Left ventricle myocardium superior (tissue), 1 donor: ENCODE measurements at regions not wholly inside any gene's neighbourhood (a gene's known extent, or its start where the extent isn't known, plus 50 kb on each side); places are given as distances from the start of the nearest gene placed in this dataset.

Source experiments
- ATAC-seq: fragments of 200-7000 bp; cut with Tn5 transposase; one replicate; pipeline ENCODE4 v1.9.1; 2020; ENCODE audit warnings: mild to moderate bottlenecking, moderate library complexity
- DNase-seq: peaks from one replicate; pipeline ENCODE4 v3.0.0-alpha.2; 2020
- intact Hi-C: fragments of 100-400 bp; cut with micrococcal nuclease; formaldehyde crosslinking; loops from one replicate; pipeline ENCODE4 v1.11.0; 2022
- donor health status: DM: no; HTN: yes; CAD: no; lungs with severe emphysema.

DNA sequence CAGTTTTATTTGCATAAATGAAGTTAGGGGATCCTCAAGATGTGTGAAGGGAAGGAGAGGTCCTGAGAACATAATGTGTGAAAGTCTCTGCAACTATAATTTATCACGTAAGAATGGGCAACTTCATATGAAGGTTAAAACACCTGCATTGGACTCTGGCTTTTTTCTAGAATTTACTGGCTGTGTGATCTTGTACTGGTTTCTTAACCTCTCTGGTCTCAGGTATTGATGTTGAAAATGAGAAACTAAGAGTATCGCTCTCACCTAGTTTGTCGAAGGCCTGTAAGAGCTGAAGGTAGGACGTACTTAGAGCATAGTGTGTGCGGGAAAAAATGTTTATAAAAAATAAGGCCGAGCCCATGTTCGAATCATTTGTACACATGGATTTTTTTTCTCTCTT lies 280.5 kb downstream of the ICE1 start:
- intact Hi-C loops, result no loop called here
- ATAC-seq, result no peak
- no peak for DNase-seq

DNA sequence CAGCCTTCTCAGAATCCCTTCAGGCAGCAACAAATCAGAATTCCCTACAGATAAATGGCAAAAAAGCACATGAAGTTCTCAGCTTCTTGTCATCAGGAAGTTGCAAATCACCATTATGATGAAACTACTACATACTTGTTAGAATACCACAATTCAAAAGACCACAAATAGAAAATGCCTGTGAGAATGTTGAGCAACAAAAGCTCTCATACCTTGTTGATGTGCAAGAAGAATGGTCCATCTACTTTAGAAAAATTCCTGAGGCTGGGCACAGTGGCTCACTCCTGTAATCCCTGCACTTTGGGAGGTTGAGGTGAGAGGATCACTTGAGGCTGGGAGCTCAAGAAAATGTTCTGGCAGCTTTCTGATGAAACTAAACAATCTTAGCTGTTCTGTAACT lies 278.1 kb downstream of the ICE1 start:
- ATAC-seq (no peak), DNase-seq (no peak)
- intact Hi-C loops, result no loop called here

DNA sequence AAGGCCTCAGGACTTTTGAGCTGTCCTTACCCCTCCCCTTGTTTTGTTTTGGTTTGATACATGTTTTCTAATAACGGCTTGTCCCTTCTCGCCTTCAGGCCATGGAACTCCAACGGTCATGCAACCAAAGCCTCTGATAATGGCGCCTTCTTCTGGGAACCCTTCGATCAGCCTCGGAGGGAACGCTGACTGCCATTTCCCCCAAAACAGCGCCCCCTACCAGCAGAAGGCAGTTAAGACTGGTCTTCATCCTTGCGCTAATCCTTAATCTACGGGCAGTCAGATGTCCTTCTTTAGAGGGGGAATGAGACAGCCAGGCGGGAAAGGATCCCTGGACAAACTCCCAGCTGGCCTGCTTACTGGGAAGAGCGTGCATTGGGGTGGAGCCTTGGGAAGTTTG lies 276.6 kb downstream of the ICE1 start:
- intact Hi-C loops, result no loop called here
- ATAC-seq (no peak), DNase-seq (no peak)

DNA sequence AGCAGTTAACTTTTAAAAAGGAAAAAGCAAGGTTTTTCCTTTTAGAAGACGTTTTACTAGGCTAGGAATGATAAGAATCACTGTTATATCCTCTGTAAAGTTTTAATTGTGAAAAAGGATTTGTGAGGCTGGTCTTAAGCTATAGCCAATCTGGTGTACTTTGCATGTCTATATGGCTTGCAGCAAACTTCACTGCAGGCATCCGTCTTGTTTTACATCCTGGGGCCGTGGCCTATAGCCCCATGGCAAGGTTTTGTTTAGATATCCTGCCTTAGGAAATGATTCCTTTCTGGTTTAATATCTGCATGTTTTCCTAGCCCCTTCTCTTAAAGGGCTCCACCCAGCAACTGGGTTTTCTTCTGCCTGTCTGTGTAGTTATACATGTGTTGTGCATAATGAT lies 272.8 kb downstream of the ICE1 start:
- DNase-seq (no peak), ATAC-seq (no peak)
- intact Hi-C loops, result no loop called here

DNA sequence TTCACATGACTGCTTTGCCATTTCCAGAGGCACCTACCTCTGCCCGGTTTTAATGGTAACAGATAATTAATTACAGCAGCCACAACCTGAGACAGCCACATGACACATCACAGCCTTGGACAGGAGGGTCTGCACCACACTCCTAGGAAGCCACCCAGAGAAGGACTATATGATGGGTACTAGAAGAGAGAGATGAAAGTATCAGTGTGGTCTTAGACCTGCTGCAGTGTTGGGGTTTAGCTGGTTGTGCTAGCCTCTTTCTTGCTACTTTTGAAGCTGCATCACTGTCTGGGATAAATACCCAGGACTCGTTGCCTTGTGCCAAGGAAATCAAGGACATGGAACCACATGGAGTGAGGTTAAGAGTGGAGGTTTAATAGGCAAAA lies 266.4 kb downstream of the ICE1 start:
- ATAC-seq, result no peak
- DNase-seq, result no peak
- intact Hi-C loops, result no loop called here

DNA sequence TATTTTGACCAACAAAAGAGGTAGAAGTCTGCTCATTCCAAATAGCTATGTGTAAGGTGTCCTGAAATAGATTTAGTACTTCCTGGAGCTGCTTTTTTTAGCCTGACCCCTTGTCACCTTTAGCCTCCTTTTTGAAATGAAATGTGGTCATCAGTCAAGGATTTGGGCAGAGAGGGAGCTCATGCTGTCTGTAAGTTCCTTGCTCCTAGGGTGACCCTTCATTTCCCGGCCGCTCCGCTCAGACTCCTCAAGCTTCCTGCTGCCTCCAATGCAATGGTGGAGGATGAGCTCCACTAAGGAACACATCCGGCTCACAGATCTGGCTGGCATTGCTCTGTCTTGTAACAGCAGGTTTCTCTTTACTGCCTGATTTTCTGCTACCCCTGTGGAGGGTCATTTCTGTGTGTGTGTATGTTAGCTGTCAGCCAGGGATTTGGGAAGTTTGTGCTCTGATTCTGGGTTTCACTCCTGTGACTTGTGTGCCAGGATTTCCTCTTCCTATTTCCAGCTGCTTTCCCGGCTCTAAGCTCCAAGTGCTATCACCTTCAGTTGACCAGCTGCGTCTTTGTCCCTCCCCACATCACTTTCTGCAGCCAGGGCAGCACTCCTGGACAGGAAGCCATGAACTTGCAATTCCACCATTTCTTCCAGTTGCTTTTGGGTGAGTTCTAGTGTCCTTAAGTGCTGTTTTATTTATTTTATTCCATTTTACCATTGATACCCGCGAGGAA lies 265.9 kb downstream of the ICE1 start:
- DNase-seq, result peak; percentile 38
- ATAC-seq, result peak; percentile 84
- intact Hi-C loops, result no loop called here

DNA sequence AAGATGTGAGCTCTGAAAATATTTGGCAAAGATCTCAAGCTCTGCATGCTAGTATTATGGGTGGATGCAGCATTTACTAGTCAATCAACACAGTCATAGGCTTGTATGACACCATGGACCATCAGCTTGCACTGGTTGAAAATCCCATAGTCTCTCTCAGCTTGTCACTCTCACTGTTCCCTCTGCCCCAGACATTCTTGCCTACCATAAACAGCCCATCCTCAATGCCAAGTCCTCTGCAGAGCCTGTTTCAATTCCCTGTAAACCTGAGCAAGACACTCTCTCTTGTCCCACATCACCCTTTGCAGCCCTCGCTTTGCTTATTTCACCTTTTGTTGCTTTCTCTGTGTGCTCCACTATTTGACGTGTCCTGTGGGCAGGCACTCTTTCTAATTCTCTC lies 264.6 kb downstream of the ICE1 start:
- DNase-seq (no peak), ATAC-seq (peak; percentile 45)
- intact Hi-C loops, result no loop called here

DNA sequence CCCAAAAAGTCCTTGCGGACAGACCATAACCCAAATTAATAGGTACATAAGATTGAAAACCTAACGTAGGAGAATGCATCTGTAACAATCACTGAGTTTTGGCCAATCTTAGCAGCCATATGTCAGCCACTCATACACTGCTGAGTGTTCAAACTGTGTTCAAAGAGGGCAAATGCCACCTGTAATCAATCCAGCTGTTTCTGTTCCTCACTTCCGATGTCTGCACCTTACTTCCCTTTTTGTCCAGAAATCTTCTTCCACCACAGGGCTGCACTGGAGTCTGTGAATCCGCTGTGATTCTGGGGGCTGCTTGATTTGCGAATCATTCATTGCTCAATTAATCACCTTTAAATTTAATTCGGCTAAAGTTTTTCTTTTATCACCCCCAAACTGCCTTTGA lies 263.9 kb downstream of the ICE1 start:
- ATAC-seq, result no peak
- intact Hi-C loops, result no loop called here
- no peak for DNase-seq

DNA sequence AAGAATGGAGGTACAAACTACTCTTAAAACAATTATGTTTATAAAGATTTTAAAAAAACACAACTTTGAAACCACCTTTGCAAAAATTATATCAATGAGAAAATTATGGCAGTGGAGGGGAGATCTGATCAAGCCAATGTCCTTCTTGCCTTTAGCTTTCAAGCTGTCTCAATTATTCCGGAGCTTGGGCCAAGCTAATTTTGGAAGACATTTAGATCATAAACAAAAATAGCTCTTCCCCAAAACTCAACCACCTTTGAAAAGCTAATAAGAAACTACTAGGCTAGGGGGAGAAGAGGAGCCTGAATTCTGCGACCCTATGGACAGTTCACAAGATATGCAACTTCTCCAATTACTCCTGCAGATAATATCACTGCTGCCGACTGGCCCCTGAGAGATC lies 263.3 kb downstream of the ICE1 start:
- DNase-seq (no peak), ATAC-seq (peak; percentile 52)
- intact Hi-C loops, result no loop called here

DNA sequence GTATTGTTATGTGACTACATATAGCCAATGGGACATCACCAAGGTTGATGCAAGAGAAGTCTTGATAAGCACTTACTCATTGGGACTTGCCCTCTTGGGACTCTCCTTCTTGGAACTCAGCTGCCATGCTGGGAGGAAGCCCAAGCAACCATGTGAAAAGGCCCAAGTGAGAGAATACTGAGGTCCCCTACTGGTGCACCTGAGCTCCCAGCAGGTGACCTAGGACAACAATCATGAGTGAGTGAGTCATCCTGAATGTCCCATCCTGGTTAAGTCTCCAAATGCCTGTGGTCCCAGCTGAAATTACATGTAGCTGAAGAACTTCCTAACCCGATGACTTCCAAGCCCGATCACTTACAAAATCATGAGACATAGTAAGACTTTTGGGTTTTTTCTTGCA lies 260.7 kb downstream of the ICE1 start:
- ATAC-seq (no peak), DNase-seq (no peak)
- intact Hi-C loops, result no loop called here

DNA sequence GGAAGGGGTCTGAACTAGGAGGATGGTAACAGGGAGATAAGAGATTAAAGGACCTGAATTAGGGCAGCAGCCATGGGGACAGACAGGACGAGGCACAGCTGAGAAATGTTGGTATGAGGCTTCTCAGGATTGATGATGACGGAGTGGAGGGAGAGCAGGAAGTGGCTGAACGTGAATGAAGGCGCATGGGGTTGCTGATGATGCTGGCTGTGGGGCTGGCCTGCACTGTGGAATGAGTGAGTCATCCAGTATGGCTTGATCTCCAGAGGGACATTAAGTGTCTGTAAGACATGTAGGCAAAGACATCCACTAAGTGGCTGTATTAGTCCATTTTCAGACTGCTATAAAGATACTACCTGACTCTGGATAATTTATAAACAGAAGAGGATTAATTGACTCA lies 256.4 kb downstream of the ICE1 start:
- ATAC-seq (peak; percentile 78), DNase-seq (peak; percentile 35)
- intact Hi-C loops, result no loop called here

DNA sequence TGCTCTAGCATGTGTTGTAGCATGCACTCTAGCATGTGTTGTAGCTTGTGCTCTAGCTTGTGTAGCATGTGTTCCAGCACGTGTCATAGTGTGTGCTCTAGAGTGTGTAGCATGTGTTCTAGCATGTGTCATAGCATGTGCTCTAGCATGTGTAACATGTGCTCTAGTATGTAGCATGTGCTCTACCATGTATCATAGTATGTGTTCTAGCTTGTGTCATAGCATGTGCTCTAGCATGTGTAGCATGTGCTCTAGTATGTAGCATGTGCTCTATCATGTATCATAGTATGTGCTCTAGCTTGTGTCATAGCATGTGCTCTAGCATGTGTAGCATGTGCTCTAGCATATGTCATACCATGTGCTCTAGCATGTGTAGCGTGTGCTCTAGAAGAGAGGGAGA lies 255.3 kb downstream of the ICE1 start:
- intact Hi-C loops, result no loop called here
- no peak for ATAC-seq

DNA sequence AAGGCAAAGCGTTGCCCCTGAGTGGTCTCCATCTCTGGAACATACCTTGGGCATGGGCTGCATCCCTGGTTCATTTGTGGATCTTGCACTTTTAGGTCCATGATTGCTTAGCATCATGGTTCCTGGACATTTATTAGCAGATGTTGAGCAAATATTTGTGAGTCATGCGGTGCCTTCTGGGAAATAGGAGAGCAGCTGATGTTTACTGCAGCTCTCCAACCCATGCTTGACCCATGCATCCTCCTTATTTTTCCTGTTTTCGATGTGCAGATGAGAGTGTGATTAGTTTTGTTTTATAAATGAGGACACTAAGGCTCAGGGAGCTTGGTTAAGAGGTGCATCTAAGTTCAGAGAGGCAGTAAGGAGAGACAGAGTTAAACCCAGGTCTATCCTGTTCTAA lies 253.7 kb downstream of the ICE1 start:
- DNase-seq (no peak), ATAC-seq (no peak)
- intact Hi-C loops, result no loop called here

More for the DNA sequence above, 255.3 kb downstream of the ICE1 start:
- DNase-seq, result no peak

DNA sequence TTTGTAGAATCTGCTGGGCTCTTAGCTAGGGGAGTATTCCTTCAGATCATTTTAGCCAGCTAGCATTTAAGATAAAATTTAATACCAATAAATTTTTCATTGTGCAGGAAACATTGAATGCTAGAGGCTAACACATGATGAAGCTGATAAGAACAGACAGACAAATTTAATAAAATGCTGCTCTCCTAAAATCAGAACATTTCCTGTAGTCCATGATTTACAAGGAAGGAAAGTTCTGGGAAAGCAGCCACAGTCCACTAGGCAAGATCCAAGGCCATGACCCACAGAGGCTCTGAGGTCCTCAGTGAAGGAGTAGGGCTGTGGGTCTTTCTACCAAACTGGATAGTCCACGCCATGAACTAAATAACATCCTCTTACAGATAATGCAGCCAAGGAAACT lies 253.0 kb downstream of the ICE1 start:
- DNase-seq (no peak), ATAC-seq (peak; percentile 47)
- intact Hi-C loops, result no loop called here

DNA sequence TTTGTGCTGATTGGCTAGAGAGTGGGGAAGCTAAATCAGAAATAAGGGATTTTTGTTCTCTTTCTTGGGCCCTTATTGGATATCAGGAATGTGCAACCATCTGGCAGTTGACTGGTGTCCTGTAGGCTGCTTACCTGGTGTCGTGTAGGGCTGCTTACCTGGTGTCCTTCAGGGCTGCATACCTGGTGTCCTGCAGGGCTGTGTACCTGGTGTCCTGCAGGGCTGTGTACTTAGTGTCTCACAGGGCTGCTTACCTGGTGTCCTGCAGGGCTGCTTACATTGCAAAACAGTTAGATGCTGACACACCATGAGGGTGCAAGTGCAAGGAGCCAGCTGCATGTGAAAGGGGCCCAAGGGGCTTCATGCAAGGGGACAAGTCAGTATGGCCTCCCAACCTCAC lies 249.3 kb downstream of the ICE1 start:
- intact Hi-C loops, result no loop called here
- DNase-seq (no peak), ATAC-seq (no peak)

DNA sequence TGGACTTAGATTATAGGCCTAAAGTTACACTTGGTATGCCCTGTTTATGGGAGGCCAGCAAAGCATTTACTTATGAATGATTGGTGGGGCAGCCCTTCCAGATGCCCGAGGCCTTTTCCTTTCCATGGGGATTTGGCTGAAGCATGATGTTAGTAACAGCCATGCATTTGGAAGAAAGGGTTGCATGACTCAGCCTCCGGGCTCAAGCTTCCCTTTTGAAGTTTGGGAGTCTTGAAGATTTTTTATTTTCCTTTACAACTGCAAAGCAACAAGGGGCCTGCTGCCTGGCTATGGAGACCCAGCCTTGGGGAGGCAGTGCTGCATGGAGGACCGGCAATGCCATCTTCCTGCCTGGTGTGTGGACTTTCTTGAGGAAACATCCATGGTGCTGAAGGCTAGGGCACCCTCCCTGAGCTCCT lies 244.7 kb downstream of the ICE1 start:
- DNase-seq, result no peak
- intact Hi-C loops, result no loop called here
- ATAC-seq, result no peak

DNA sequence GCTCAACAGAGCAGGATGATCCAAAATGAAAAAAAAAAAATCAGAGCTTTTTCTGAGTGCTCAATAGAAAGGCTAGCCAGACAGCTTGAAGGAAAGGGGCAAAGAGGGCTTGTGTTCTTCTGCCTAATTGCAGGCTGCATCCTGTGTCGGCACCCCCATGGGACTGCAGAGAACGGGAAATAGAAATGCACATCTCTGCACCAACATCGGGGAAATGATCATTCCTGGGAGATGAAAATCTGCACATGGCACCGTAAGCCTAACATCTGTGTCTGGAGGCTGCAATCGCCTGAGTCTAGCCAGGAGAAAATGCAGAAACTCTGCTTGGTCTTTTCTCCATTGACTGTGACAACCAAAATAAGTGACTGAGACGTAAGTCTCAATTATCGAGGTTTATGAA lies 243.9 kb downstream of the ICE1 start:
- intact Hi-C loops, result no loop called here
- DNase-seq, result no peak
- ATAC-seq, result no peak

DNA sequence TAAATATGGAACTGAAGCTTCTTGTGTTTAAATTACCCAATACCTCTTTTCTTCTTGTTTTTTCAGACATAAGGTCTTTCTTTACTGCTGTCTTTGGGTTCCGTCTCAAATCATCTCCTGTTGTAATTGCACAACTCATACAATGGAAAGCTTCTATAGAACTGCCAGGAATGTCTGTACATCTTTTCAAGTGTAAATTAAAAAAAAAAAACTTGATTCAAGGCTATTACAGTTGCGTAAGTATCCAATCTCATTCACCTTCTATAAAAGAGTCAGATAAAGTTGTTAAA lies 243.5 kb downstream of the ICE1 start:
- intact Hi-C loops, result no loop called here
- DNase-seq (no peak), ATAC-seq (no peak)

DNA sequence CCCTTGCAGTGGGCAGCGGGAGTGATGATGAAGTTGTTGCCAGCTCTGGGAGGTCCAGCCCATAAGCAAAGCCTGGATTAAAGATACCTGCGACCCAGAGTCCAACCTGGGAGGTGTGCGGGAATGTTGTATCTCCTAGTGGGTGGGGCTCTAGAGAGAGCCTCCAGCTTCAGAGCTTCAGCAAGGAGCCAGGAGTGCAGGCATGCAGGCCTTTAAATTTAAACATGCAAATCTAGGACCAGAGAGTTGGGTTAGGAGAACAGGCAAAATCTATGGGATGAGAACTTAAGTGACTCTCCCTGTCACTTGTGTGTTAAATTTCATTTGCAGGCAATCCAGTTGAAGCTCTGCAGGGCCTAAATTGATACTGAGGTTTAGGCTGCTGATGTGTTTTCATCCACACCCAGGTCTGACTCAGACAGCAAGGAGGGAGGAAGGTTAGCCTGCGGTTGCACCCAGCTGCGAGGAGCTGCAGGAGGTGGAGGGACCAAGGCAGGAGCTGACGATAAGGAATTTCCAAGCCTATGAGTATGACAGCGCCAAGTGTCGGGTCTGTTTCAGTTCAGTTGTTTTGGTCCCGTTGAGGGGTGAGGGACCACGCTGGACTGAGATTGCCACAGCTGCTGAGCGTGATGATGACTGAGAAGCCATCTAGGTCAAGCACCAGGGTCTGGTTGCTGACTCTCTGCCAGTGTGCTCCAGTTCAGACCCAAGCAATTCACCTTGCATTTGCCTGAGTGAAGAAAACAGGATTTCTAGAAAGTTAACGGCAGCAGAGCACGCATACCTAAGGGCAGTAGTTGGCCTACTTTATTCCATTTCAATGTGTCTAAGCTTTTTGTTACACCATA lies 243.0 kb downstream of the ICE1 start:
- intact Hi-C loops, result no loop called here
- ATAC-seq (no peak), DNase-seq (no peak)

DNA sequence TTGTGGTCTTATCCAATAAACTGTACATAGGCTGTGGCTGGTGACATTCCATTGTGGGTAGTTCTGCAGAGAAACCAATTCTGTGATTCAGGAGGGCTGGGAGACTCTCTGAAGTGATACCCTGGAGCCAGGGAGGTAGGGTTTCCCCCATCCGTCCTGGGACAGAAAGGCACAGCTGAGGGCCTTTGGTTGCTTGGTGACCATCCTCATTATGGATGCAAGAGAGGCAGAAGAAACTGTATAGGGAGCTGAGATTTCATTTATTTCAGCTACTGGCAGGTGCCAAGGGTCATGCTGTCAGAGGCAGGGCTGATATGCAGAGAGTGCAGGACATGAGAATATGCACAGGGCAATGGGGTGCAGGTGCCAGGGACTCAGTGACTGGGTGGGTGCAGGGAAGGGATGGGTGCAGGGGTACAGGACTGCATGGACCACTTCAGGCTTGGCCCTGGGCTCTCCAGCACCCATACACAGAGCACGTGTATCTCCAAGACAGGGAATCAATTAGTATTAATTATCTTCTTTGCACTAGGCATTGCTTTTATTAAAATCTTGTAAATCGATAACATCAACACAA lies 236.5 kb downstream of the ICE1 start:
- no peak for DNase-seq
- ATAC-seq, result no peak
- intact Hi-C loops, result no loop called here

DNA sequence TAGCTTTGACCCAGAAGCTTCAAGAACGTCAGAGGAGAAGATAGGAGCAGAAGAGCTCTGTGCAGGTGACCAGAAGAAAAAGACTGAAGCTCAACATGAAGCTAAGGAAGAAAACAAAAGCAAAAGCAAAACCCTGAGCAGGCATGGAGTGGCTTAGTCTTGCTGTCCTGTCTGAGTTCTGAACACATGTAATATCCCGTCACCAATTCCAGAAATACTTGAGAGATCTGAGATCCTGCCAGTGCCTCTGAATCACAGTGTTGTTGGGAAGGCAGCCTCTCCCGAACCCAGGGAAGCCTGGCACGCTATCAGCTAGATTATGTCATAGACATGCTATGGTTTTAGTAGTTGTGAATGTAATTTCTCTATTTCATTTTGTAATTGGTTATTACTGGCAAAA lies 235.7 kb downstream of the ICE1 start:
- ATAC-seq, result peak; percentile 99
- intact Hi-C loops, result no loop called here
- DNase-seq, result peak; percentile 46
